H1 (cell line): ENCODE measurements at regions not wholly inside any gene's neighbourhood (a gene's known extent, or its start where the extent isn't known, plus 50 kb on each side); places are given as distances from the start of the nearest gene placed in this dataset.

Source experiments
- CTCF ChIA-PET: fragments of 300-600 bp; sonication (Branson Sonifier 250); formaldehyde crosslinking; loops from one replicate; lab custom pipeline; 2021; ENCODE audit not compliant: partially characterized antibody; lab: Charles Lee
- POLR2A ChIA-PET: fragments of 300-600 bp; sonication (Branson Sonifier 250); formaldehyde crosslinking; loops from one replicate; lab custom pipeline; 2021; ENCODE audit warnings: inconsistent platforms; ENCODE audit not compliant: partially characterized antibody; lab: Charles Lee
- DNase-seq, 2 experiments: peaks; one replicate each; pipeline versions ENCODE4 v3.0.0 to v3.0.0-alpha.2; 2010 to 2022; ENCODE audit warnings: low spot score in 2 of 2, low read depth in 1 of 2, mixed read lengths in 1 of 2
- FAIRE-seq: peaks from 2 replicates; lab custom pipeline; 2011; peaks lifted over from hg19 to GRCh38; lab: Jason Lieb, UNC
- H2AFZ ChIP-seq: 2 replicates; pipeline ENCODE4 v1.8.1; 2012; ENCODE audit warnings: low read length, inconsistent platforms
- H2AK5ac ChIP-seq: 2 replicates; pipeline ENCODE4 v1.6.1; 2013; ENCODE audit warnings: low read depth, low read length
- H2BK120ac ChIP-seq: replicated peaks from 2 replicates; pipeline ENCODE3; 2013; ENCODE audit warnings: low read depth, low read length, inconsistent platforms
- H2BK12ac ChIP-seq: 2 replicates; pipeline ENCODE4 v1.6.1; 2013; ENCODE audit warnings: low read depth, low read length
- H2BK15ac ChIP-seq: 2 replicates; pipeline ENCODE4 v1.6.1; 2013; ENCODE audit warnings: low read length
- H2BK20ac ChIP-seq: 2 replicates; pipeline ENCODE4 v1.6.1; 2013; ENCODE audit warnings: low read length
- H2BK5ac ChIP-seq: 2 replicates; pipeline ENCODE4 v1.6.1; 2013; ENCODE audit warnings: low read depth, low read length
- H3K14ac ChIP-seq: 2 replicates; pipeline ENCODE4 v1.6.1; 2013; ENCODE audit warnings: inconsistent platforms; ENCODE audit not compliant: insufficient read length
- H3K18ac ChIP-seq: 2 replicates; pipeline ENCODE4 v1.6.1; 2013; ENCODE audit warnings: low read length; ENCODE audit errors: extremely low read depth
- H3K23ac ChIP-seq: 2 replicates; pipeline ENCODE4 v1.6.1; 2013; ENCODE audit warnings: inconsistent platforms; ENCODE audit not compliant: insufficient read length
- H3K23me2 ChIP-seq: 2 replicates; pipeline ENCODE4 v1.6.1; 2013; ENCODE audit warnings: low read depth, low read length
- H3K27ac ChIP-seq: 2 replicates; pipeline ENCODE4 v1.6.1; 2011; ENCODE audit warnings: low read depth, low read length, inconsistent platforms
- H3K27me3 ChIP-seq, 4 experiments: replicated peaks in 1 of 4; 1 replicate in 1 of 4; 2 replicates in 3 of 4; pipeline versions ENCODE4 v1.6.1 to v1.8.1; 2011 to 2013; ENCODE audit warnings: low read length in 3 of 4, mild to moderate bottlenecking in 3 of 4, inconsistent platforms in 2 of 4, mixed read lengths in 2 of 4, moderate library complexity in 1 of 4; ENCODE audit not compliant: control insufficient read depth in 3 of 4, insufficient read depth in 3 of 4; ENCODE audit errors: extremely low read depth in 1 of 4
- H3K36me3 ChIP-seq, 4 experiments: 2 replicates each; pipeline versions ENCODE4 v1.6.1 to v1.8.1; 2011 to 2013; ENCODE audit warnings: mild to moderate bottlenecking in 4 of 4, low read length in 3 of 4, moderate library complexity in 2 of 4, control low read depth in 1 of 4, inconsistent platforms in 1 of 4; ENCODE audit not compliant: insufficient read depth in 4 of 4, control insufficient read depth in 2 of 4
- H3K4ac ChIP-seq: replicated peaks from 2 replicates; pipeline ENCODE3; 2013; ENCODE audit warnings: low read length, low read depth, mixed read lengths, inconsistent platforms; ENCODE audit not compliant: insufficient read length
- H3K4me1 ChIP-seq, 4 experiments: replicated peaks in 1 of 4; 1 replicate in 1 of 4; 2 replicates in 3 of 4; pipeline versions ENCODE4 v1.6.1 to v1.8.1; 2011 to 2013; ENCODE audit warnings: low read length in 3 of 4, inconsistent platforms in 2 of 4, mixed read lengths in 1 of 4; ENCODE audit not compliant: insufficient read depth in 4 of 4, control insufficient read depth in 3 of 4
- H3K4me2 ChIP-seq, 2 experiments: 2 replicates each; pipeline versions ENCODE4 v1.6.1 to v1.8.1; 2011 to 2013; ENCODE audit warnings: low read depth in 2 of 2, low read length in 2 of 2, control low read depth in 1 of 2, inconsistent platforms in 1 of 2, mild to moderate bottlenecking in 1 of 2; ENCODE audit not compliant: insufficient read depth in 1 of 2
- H3K4me3 ChIP-seq, 4 experiments: fragments of 200-600, 300-600 bp in 1 of 4; sonication (generic), shearing (Covaris generic), sonication (Bioruptor Twin) in 1 of 4; 2 replicates each; pipeline versions ENCODE4 v1.5.1 to v1.8.1; 2011 to 2016; ENCODE audit warnings: low read length in 4 of 4, low read depth in 3 of 4, control low read depth in 2 of 4, inconsistent platforms in 2 of 4, mild to moderate bottlenecking in 2 of 4, mixed read lengths in 1 of 4, moderate library complexity in 1 of 4; ENCODE audit not compliant: insufficient read depth in 2 of 4; ENCODE audit errors: extremely low read depth in 1 of 4
- H3K56ac ChIP-seq: replicated peaks from 2 replicates; pipeline ENCODE3; 2013; ENCODE audit warnings: low read depth, mild to moderate bottlenecking, mixed read lengths, low read length, inconsistent platforms; ENCODE audit not compliant: insufficient read length
- H3K79me1 ChIP-seq: 2 replicates; pipeline ENCODE4 v1.6.1; 2013; ENCODE audit warnings: low read depth, low read length, control low read depth
- H3K79me2 ChIP-seq, 2 experiments: 2 replicates each; pipeline versions ENCODE4 v1.6.1 to v1.8.1; 2012 to 2013; ENCODE audit warnings: low read length in 2 of 2, mild to moderate bottlenecking in 2 of 2, inconsistent platforms in 1 of 2; ENCODE audit not compliant: insufficient read depth in 2 of 2, control insufficient read depth in 1 of 2
- H3K9ac ChIP-seq, 4 experiments: replicated peaks in 1 of 4; 1 replicate in 1 of 4; 2 replicates in 3 of 4; pipeline versions ENCODE4 v1.6.1 to v1.8.1; 2011 to 2013; ENCODE audit warnings: low read depth in 3 of 4, low read length in 3 of 4, control low read depth in 2 of 4, mild to moderate bottlenecking in 2 of 4, moderate library complexity in 2 of 4, inconsistent platforms in 1 of 4; ENCODE audit errors: extremely low read depth in 1 of 4
- H3K9me3 ChIP-seq, 2 experiments: 2 replicates each; pipeline versions ENCODE4 v1.6.1 to v1.8.1; 2012 to 2013; ENCODE audit warnings: mild to moderate bottlenecking in 2 of 2, moderate library complexity in 2 of 2, control low read depth in 1 of 2, inconsistent platforms in 1 of 2, low read depth in 1 of 2, low read length in 1 of 2, mixed read lengths in 1 of 2; ENCODE audit not compliant: insufficient read depth in 2 of 2
- H4K20me1 ChIP-seq, 2 experiments: replicated peaks in 1 of 2; 2 replicates each; pipeline versions ENCODE3 to v1.8.1; 2011 to 2013; ENCODE audit warnings: inconsistent platforms in 2 of 2, low read length in 2 of 2, mild to moderate bottlenecking in 1 of 2; ENCODE audit not compliant: insufficient read depth in 2 of 2, control insufficient read depth in 1 of 2
- H4K5ac ChIP-seq: 2 replicates; pipeline ENCODE4 v1.6.1; 2013; ENCODE audit warnings: low read length, low read depth, mixed read lengths, inconsistent platforms; ENCODE audit not compliant: insufficient read length
- H4K8ac ChIP-seq: 2 replicates; pipeline ENCODE4 v1.8.0; 2013; ENCODE audit warnings: mild to moderate bottlenecking, moderate library complexity, low read length, inconsistent platforms; ENCODE audit not compliant: insufficient read depth; ENCODE audit errors: extremely low read depth
- H4K91ac ChIP-seq: replicated peaks from 2 replicates; pipeline ENCODE3; 2013; ENCODE audit warnings: low read length, mixed read lengths, inconsistent platforms; ENCODE audit not compliant: insufficient read length
- BRCA1 ChIP-seq: IDR thresholded peaks from 2 replicates; pipeline ENCODE4 v1.6.1; 2012; ENCODE audit warnings: low read depth, low read length, improper control_type of control experiment
- CBX8 ChIP-seq: fragments of 300-800, 300-1000 bp; sonication (generic); IDR thresholded peaks from 2 replicates; pipeline ENCODE4 v1.7.1; 2016; ENCODE audit warnings: low read depth, low read length, borderline replicate concordance
- CEBPB ChIP-seq: IDR thresholded peaks from 2 replicates; pipeline ENCODE4 v1.6.1; 2012; ENCODE audit warnings: low read depth, low read length
- CHD2 ChIP-seq: IDR thresholded peaks from 2 replicates; pipeline ENCODE4 v1.6.1; 2012; ENCODE audit warnings: low read length, improper control_type of control experiment
- KDM4A ChIP-seq: IDR thresholded peaks from one replicate; pipeline ENCODE4 v1.7.1; 2012; ENCODE audit warnings: low read depth, mild to moderate bottlenecking, moderate library complexity, low read length, inconsistent platforms; ENCODE audit not compliant: severe bottlenecking
- KDM5A ChIP-seq: fragments of 200-600 bp; IDR thresholded peaks from 2 replicates; pipeline ENCODE4 v1.7.1; 2012; ENCODE audit warnings: mild to moderate bottlenecking, low read length, inconsistent platforms, mixed read lengths
- POLR2A ChIP-seq, 2 experiments: IDR thresholded peaks; 1 replicate in 1 of 2; 2 replicates in 1 of 2; pipeline ENCODE4 v1.6.1; 2011; ENCODE audit warnings: low read depth in 2 of 2, low read length in 2 of 2, mild to moderate bottlenecking in 2 of 2; ENCODE audit errors: control extremely low read depth in 1 of 2
- RAD21 ChIP-seq, 2 experiments: IDR thresholded peaks in 1 of 2; conservative IDR thresholded peaks in 1 of 2; 2 replicates each; pipeline ENCODE4 v1.6.1; 2011; ENCODE audit warnings: low read depth in 2 of 2, low read length in 2 of 2, improper control_type of control experiment in 1 of 2, inconsistent platforms in 1 of 2, mild to moderate bottlenecking in 1 of 2, moderate library complexity in 1 of 2
- SAP30 ChIP-seq: fragments of 300-600 bp; sonication (generic); IDR thresholded peaks from 2 replicates; pipeline ENCODE4 v1.7.1; 2012; ENCODE audit warnings: low read length, moderate library complexity, mild to moderate bottlenecking, inconsistent platforms; ENCODE audit not compliant: insufficient read depth, insufficient replicate concordance
- SP2 ChIP-seq: IDR thresholded peaks from 2 replicates; pipeline ENCODE4 v1.6.1; 2012; ENCODE audit warnings: mild to moderate bottlenecking, low read length, inconsistent platforms
- SP4 ChIP-seq: IDR thresholded peaks from 2 replicates; pipeline ENCODE4 v1.6.1; 2012; ENCODE audit warnings: low read length, inconsistent platforms
- SRF ChIP-seq: IDR thresholded peaks from 2 replicates; pipeline ENCODE4 v1.6.1; 2011; ENCODE audit warnings: mild to moderate bottlenecking, low read depth, low read length, moderate library complexity
- SUZ12 ChIP-seq: fragments of 200-600 bp; sonication (generic); IDR thresholded peaks from 2 replicates; pipeline ENCODE4 v1.6.1; 2012; ENCODE audit warnings: mild to moderate bottlenecking, inconsistent platforms, low read length, moderate library complexity, mixed read lengths
- TAF7 ChIP-seq: optimal IDR thresholded peaks from 2 replicates; pipeline ENCODE3; 2011; ENCODE audit warnings: low read depth, mild to moderate bottlenecking, inconsistent platforms, low read length, moderate library complexity, borderline replicate concordance
- WGBS, 2 experiments: shearing (Covaris generic) in 1 of 2; methylation state at CpG; one replicate each; pipeline versions ENCODE4 v1.1.6 to v1.1.7; 2013 to 2015; ENCODE audit warnings: low lambda C conversion rate in 2 of 2, mixed read lengths in 2 of 2, inconsistent platforms in 1 of 2, low coverage in 1 of 2, missing lambda C conversion rate in 1 of 2; ENCODE audit not compliant: insufficient replicate concordance in 2 of 2, insufficient coverage in 1 of 2, insufficient read length in 1 of 2; ENCODE audit errors: extremely low coverage in 1 of 2, missing lambda C conversion rate in 1 of 2; 5-methylcytosine and 5-hydroxymethylcytosine counted together
- TF ChIP-seq, protein P1 (sequence below): IDR thresholded peaks from 2 replicates; pipeline ENCODE4 v1.6.1; 2012; ENCODE audit warnings: inconsistent platforms

DNA sequence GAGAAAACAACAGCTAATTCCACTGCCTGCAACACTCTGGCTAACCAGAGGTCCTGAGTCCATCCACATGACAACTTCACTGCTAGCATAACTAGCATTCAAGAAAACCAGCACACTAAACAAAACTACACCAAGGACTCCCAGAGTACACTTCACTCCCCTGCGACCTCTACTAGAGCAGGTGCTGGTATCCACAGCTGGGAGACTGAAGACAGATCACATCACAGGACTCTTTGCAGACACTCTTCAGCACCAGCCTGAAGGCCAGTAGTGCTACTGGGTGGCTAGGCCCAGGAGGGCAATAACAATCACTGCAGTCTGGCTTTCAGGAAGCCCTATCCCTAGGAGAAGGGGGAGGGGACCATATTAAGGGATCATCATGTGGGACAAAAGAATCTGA, 54.4 kb upstream of the MYB start:
- Histone ChIP-seq H3K4me3 (no peak overlapping the region), H4K8ac (no peak overlapping the region), H3K4me1 (peaks cover 0 to 5% (median 0%) of the 10 kb centered on the region in 4 experiments; a peak in 1 of 7 replicates), H2BK5ac (no peak overlapping the region), H3K79me2 (no peaks in the 10 kb centered on the region), H3K4me2 (no peak overlapping the region), H3K79me1 (no peaks in the 10 kb centered on the region), H3K14ac (no peak overlapping the region), H2BK120ac (no peak overlapping the region), H3K9me3 (no peaks in the 10 kb centered on the region), H3K23me2 (no peaks in the 10 kb centered on the region), H4K5ac (no peak overlapping the region), H2BK15ac (no peak overlapping the region), H4K20me1 (no peaks in the 10 kb centered on the region), H3K4ac (no peak overlapping the region), H3K18ac (no peak overlapping the region), H3K56ac (no peak overlapping the region), H4K91ac (no peak overlapping the region), H3K36me3 (no peaks in the 10 kb centered on the region), H3K9ac (no peak overlapping the region), H3K27ac (no peak overlapping the region), H2BK20ac (no peak overlapping the region), H2AFZ (no peak overlapping the region), H2BK12ac (no peak overlapping the region), H3K23ac (no peak overlapping the region), H3K27me3 (no peaks in the 10 kb centered on the region), H2AK5ac (no peak overlapping the region)
- no peak for FAIRE-seq
- 94% methylated on average over 1 of the region's 1 CpG; no CpG with 5 or more reads in 1 of the 2 experiments for WGBS, 2 experiments
- POLR2A ChIA-PET, result no interaction called here
- no peak for DNase-seq
- CTCF ChIA-PET, result interaction anchor here (0.7 to 2.2 kb wide), 7 partner anchors 18 to 64 kb away, joined by 3 to 8 read pairs (median 3); no protein-coding TSS in a partner anchor
- no peak for TF ChIP-seq TAF7
- TF ChIP-seq KDM5A, result no peak
- no peak for TF ChIP-seq SP2
- TF ChIP-seq CEBPB, result no peak
- TF ChIP-seq SRF, result no peak
- TF ChIP-seq, protein P1, sequence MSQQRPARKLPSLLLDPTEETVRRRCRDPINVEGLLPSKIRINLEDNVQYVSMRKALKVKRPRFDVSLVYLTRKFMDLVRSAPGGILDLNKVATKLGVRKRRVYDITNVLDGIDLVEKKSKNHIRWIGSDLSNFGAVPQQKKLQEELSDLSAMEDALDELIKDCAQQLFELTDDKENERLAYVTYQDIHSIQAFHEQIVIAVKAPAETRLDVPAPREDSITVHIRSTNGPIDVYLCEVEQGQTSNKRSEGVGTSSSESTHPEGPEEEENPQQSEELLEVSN, result no peak
- TF ChIP-seq SAP30, result no peak
- TF ChIP-seq POLR2A (IDR thresholded peaks at IDR 0.05; ENCODE audit: control extremely low read depth in 1 of 2, low read depth in 2 of 2, low read length in 2 of 2), result no peak
- no peak for TF ChIP-seq CHD2
- no peak for TF ChIP-seq RAD21 (IDR thresholded peaks at IDR 0.05 in 1 of 2, conservative IDR thresholded peaks at IDR 0.05 in 1 of 2; ENCODE audit: low read depth in 2 of 2, low read length in 2 of 2)
- no peak for TF ChIP-seq SUZ12
- no peak for TF ChIP-seq KDM4A
- TF ChIP-seq SP4, result no peak
- no peak for TF ChIP-seq BRCA1
- no peak for TF ChIP-seq CBX8
